ENCODE measurements at regions not wholly inside any gene's neighbourhood (a gene's known extent, or its start where the extent isn't known, plus 50 kb on each side); places are given as distances from the start of the nearest gene placed in this dataset.

DNA sequence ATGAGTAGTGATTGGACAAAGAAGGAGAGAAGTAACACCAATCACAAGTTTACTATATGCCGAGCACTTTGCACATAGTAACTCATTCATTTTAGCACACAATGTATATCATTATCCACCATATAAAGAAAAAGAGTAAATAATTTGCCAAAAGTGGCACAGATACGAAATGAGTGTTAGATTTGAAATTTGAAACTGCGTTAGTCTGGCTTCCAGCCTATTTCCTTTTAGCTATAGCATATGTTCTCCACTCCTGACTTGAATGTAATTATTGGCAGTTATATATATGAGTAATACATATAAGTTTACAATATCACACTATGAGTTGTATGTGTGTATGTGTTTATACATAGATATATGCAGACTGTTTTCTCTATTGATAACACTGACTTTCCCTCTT lies 98.6 kb downstream of the NOL4 start:
- no peak for TF ChIP-seq MYC (IDR thresholded peaks at IDR 0.05; ENCODE audit: low read depth, low read length)
- TF ChIP-seq EZH2 (IDR thresholded peaks at IDR 0.05; ENCODE audit: borderline replicate concordance, low read depth, low read length, severe bottlenecking): no peak
- no peak for TF ChIP-seq JUN (IDR thresholded peaks at IDR 0.05; ENCODE audit: borderline replicate concordance, insufficient read depth, insufficient read length, low read depth)
- TF ChIP-seq, protein P1, sequence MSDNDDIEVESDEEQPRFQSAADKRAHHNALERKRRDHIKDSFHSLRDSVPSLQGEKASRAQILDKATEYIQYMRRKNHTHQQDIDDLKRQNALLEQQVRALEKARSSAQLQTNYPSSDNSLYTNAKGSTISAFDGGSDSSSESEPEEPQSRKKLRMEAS (IDR thresholded peaks at IDR 0.05; ENCODE audit: insufficient read depth, insufficient read length): no peak
- no peak for TF ChIP-seq POLR2AphosphoS5 (IDR thresholded peaks at IDR 0.05; ENCODE audit: insufficient read depth, low read depth, low read length)
- TF ChIP-seq POLR2A (IDR thresholded peaks at IDR 0.05; ENCODE audit: low read depth, low read length): no peak
- TF ChIP-seq, protein P2, sequence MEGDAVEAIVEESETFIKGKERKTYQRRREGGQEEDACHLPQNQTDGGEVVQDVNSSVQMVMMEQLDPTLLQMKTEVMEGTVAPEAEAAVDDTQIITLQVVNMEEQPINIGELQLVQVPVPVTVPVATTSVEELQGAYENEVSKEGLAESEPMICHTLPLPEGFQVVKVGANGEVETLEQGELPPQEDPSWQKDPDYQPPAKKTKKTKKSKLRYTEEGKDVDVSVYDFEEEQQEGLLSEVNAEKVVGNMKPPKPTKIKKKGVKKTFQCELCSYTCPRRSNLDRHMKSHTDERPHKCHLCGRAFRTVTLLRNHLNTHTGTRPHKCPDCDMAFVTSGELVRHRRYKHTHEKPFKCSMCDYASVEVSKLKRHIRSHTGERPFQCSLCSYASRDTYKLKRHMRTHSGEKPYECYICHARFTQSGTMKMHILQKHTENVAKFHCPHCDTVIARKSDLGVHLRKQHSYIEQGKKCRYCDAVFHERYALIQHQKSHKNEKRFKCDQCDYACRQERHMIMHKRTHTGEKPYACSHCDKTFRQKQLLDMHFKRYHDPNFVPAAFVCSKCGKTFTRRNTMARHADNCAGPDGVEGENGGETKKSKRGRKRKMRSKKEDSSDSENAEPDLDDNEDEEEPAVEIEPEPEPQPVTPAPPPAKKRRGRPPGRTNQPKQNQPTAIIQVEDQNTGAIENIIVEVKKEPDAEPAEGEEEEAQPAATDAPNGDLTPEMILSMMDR (IDR thresholded peaks at IDR 0.05; ENCODE audit: extremely low read depth in 1 of 2, insufficient read depth in 1 of 2, low read depth in 1 of 2, low read length in 2 of 2): no peak
- no peak for TF ChIP-seq FOS (IDR thresholded peaks at IDR 0.05; ENCODE audit: borderline replicate concordance, insufficient read depth, low read length)
- ChIA-PET CTCF (no interaction called here), POLR2A (no interaction called here)
- H3K27me3 ChIP-seq (ENCODE audit: control insufficient read depth in 2 of 2, insufficient read depth in 2 of 2, low read length in 2 of 2): no peaks in the 10 kb centered on the region
- no peak overlapping the region for H2AFZ ChIP-seq (ENCODE audit: low read depth, low read length)
- H3K9ac ChIP-seq (replicated peaks; ENCODE audit: extremely low read depth, insufficient read depth, low read length): no peak overlapping the region
- H3K79me2 ChIP-seq (ENCODE audit: control insufficient read depth, insufficient read depth, low read length): no peaks in the 10 kb centered on the region
- intact Hi-C loops (cut with micrococcal nuclease) (loop anchor here (10.0 kb wide), 1 partner anchor 539 kb away; no protein-coding TSS in a partner anchor), dilution Hi-C loops (cut with MboI; ENCODE audit: extremely low pct_ligation_motif_present, low sequenced_read_pairs) (no loop called here)
- H3K9me3 ChIP-seq (replicated peaks; ENCODE audit: control insufficient read depth, insufficient read depth, low read length): no peaks in the 10 kb centered on the region
- no peaks in the 10 kb centered on the region for H4K20me1 ChIP-seq (replicated peaks; ENCODE audit: control insufficient read depth, extremely low read depth, insufficient read depth, low read length)
- no peaks in the 10 kb centered on the region for H3K9me1 ChIP-seq (replicated peaks; ENCODE audit: control insufficient read depth, extremely low read depth, insufficient read depth, low read length)
- H3K4me1 ChIP-seq (ENCODE audit: control insufficient read depth, extremely low read depth, insufficient read depth, low read length): no peaks in the 10 kb centered on the region
- DNase-seq (ENCODE audit: low read depth, low spot score) (no peak), FAIRE-seq (no peak)
- no peak overlapping the region for H3K4me3 ChIP-seq (replicated peaks in 1 of 3; ENCODE audit: insufficient read depth in 1 of 3, low read depth in 1 of 3, low read length in 3 of 3)
- H3K4me2 ChIP-seq (ENCODE audit: insufficient read depth, low read length): no peak overlapping the region
- no peaks in the 10 kb centered on the region for H3K36me3 ChIP-seq (ENCODE audit: control insufficient read depth in 2 of 2, extremely low read depth in 1 of 2, insufficient read depth in 2 of 2, low read length in 2 of 2)
- BruUV-seq (replicated peaks): no TSS peak
- H3K27ac ChIP-seq (ENCODE audit: insufficient read depth, low read depth, low read length): no peak overlapping the region

Data from endothelial cell of umbilical vein (primary cell).